CD14-positive monocyte (primary cell): ENCODE measurements at regions not wholly inside any gene's neighbourhood (a gene's known extent, or its start where the extent isn't known, plus 50 kb on each side); places are given as distances from the start of the nearest gene placed in this dataset.

Experiments
- DNase-seq, 3 donors: peaks; one replicate each; pipeline ENCODE4 v3.0.0-alpha.2; 2011 to 2022
- H2AFZ ChIP-seq: 2 replicates; pipeline ENCODE4 v1.6.0; 2012; ENCODE audit warnings: mild to moderate bottlenecking, low read depth, low read length, inconsistent platforms; ENCODE audit not compliant: insufficient read depth, poor library complexity, severe bottlenecking
- H3K27ac ChIP-seq, 2 donors: 1 replicate in 1 of 2; 2 replicates in 1 of 2; pipeline ENCODE4 v1.5.1; 2012 to 2013; ENCODE audit warnings: low read length in 2 of 2, control low read depth in 1 of 2, inconsistent platforms in 1 of 2, low read depth in 1 of 2, mild to moderate bottlenecking in 1 of 2
- H3K27me3 ChIP-seq, 2 donors: one replicate each; pipeline versions ENCODE4 v1.6.0 to v1.6.1; 2011 to 2013; ENCODE audit warnings: low read length in 2 of 2; ENCODE audit not compliant: control insufficient read depth in 2 of 2, insufficient read depth in 2 of 2
- H3K36me3 ChIP-seq, 2 donors: replicated peaks in 1 of 2; 1 replicate in 1 of 2; 2 replicates in 1 of 2; pipeline versions ENCODE4 v1.5.1 to v1.6.1; 2012 to 2013; ENCODE audit warnings: low read length in 2 of 2, control low read depth in 1 of 2, inconsistent platforms in 1 of 2, mild to moderate bottlenecking in 1 of 2; ENCODE audit not compliant: insufficient read depth in 2 of 2, control insufficient read depth in 1 of 2
- H3K4me1 ChIP-seq, 2 donors: 1 replicate in 1 of 2; 2 replicates in 1 of 2; pipeline versions ENCODE4 v1.5.1 to v1.6.1; 2012 to 2013; ENCODE audit warnings: low read length in 2 of 2, control low read depth in 1 of 2, inconsistent platforms in 1 of 2, mild to moderate bottlenecking in 1 of 2, moderate library complexity in 1 of 2; ENCODE audit not compliant: insufficient read depth in 2 of 2, control insufficient read depth in 1 of 2
- H3K4me2 ChIP-seq: replicated peaks from 2 replicates; pipeline ENCODE3; 2012; ENCODE audit warnings: low read length, moderate library complexity, mild to moderate bottlenecking; ENCODE audit not compliant: poor library complexity, severe bottlenecking; ENCODE audit errors: extremely low read depth
- H3K4me3 ChIP-seq, 3 experiments: fragments of 200-600 bp in 1 of 3; sonication (generic) in 1 of 3; replicated peaks in 1 of 3; 1 replicate in 2 of 3; 2 replicates in 1 of 3; pipeline ENCODE4 v1.5.1; 2011 to 2013; ENCODE audit warnings: low read length in 3 of 3, mild to moderate bottlenecking in 3 of 3, control low read depth in 2 of 3, low read depth in 2 of 3, inconsistent platforms in 1 of 3, moderate library complexity in 1 of 3
- H3K79me2 ChIP-seq: 2 replicates; pipeline ENCODE4 v1.6.0; 2012; ENCODE audit warnings: mild to moderate bottlenecking, control low read depth, inconsistent platforms, low read length, moderate library complexity; ENCODE audit not compliant: insufficient read depth
- H3K9ac ChIP-seq: 2 replicates; pipeline ENCODE4 v1.6.0; 2017; ENCODE audit warnings: low read length, mild to moderate bottlenecking; ENCODE audit not compliant: insufficient read depth, poor library complexity, severe bottlenecking
- H3K9me3 ChIP-seq, 2 donors: replicated peaks in 1 of 2; 1 replicate in 1 of 2; 2 replicates in 1 of 2; pipeline versions ENCODE4 v1.5.1 to v1.6.1; 2012 to 2013; ENCODE audit warnings: low read length in 2 of 2, control low read depth in 1 of 2; ENCODE audit not compliant: control insufficient read depth in 1 of 2, insufficient read depth in 1 of 2
- H4K20me1 ChIP-seq: 2 replicates; pipeline ENCODE4 v1.6.0; 2012; ENCODE audit warnings: mild to moderate bottlenecking, low read length, control low read depth, moderate library complexity; ENCODE audit not compliant: insufficient read depth
- H3K27ac Mint-ChIP-seq, 7 donors: one replicate each; pipeline ENCODE4 v1.8.0; 2020; ENCODE audit warnings: mild to moderate bottlenecking in 7 of 7, mixed read lengths in 7 of 7, moderate library complexity in 6 of 7, inconsistent platforms in 2 of 7
- H3K27me3 Mint-ChIP-seq, 3 donors: one replicate each; pipeline ENCODE4 v1.8.0; 2021 to 2022; ENCODE audit warnings: low read depth in 3 of 3, mild to moderate bottlenecking in 3 of 3, mixed read lengths in 3 of 3, moderate library complexity in 3 of 3, inconsistent platforms in 1 of 3
- H3K36me3 Mint-ChIP-seq, 2 donors: one replicate each; pipeline ENCODE4 v1.8.0; 2020; ENCODE audit warnings: mixed read lengths in 2 of 2, inconsistent platforms in 1 of 2, mild to moderate bottlenecking in 1 of 2
- H3K4me1 Mint-ChIP-seq: one replicate; pipeline ENCODE4 v1.8.0; 2020; ENCODE audit warnings: mild to moderate bottlenecking, mixed read lengths
- H3K4me3 Mint-ChIP-seq, 2 donors: one replicate each; pipeline ENCODE4 v1.8.0; 2020; ENCODE audit warnings: mild to moderate bottlenecking in 2 of 2, mixed read lengths in 2 of 2, moderate library complexity in 1 of 2
- H3K9me3 Mint-ChIP-seq, 7 donors: one replicate each; pipeline ENCODE4 v1.8.0; 2020 to 2022; ENCODE audit warnings: mixed read lengths in 7 of 7, mild to moderate bottlenecking in 6 of 7, moderate library complexity in 6 of 7, inconsistent platforms in 2 of 7
- WGBS: methylation state at CpG from one replicate; pipeline ENCODE4 v1.1.5; 2013; ENCODE audit warnings: missing lambda C conversion rate; ENCODE audit not compliant: insufficient coverage; 5-methylcytosine and 5-hydroxymethylcytosine counted together
- intact Hi-C, 2 donors: fragments of 100-400 bp; cut with micrococcal nuclease; formaldehyde crosslinking; loops; one replicate each; pipeline versions ENCODE4 v1.15.0 to v1.15.1; 2023
- TF ChIP-seq, protein P1 (sequence below): fragments of 200-600 bp; IDR thresholded peaks from one replicate; pipeline ENCODE4 v1.8.0; 2022; ENCODE audit warnings: antibody characterized with exemption, mild to moderate bottlenecking

DNA sequence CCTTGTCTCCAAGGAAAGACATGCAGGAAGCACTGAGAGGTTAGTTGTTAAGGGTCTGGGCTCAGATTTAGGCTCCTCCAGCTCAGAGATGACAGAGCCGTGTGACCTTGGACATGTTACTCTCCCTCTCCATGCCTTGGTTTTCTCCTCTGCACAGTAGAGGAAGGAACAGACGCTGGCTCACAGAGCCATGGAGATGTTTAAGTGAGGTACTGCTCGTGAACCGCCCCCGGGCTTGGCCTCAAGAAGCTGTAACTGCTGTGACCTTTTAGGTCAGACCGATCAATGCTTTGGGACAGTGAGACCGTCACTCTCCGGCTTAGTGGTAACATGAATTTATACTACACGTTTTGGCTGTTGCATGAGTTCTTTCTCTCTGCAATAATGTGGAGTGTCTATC, 197.4 kb downstream of the C16orf95 start:
- Mint-ChIP-seq H3K4me3 (no peak overlapping the region), H3K4me1 (no peaks in the 10 kb centered on the region), H3K27me3 (peaks cover 8 to 18% (median 17%) of the 10 kb centered on the region in 3 donors), H3K27ac (no peak overlapping the region), H3K36me3 (no peaks in the 10 kb centered on the region), H3K9me3 (peaks cover 0 to 7% (median 3%) of the 10 kb centered on the region in 7 donors)
- 96% methylated on average over 7 of the region's 9 CpGs for WGBS
- Histone ChIP-seq H3K4me3 (no peak overlapping the region), H3K36me3 (no peaks in the 10 kb centered on the region), H3K4me1 (no peaks in the 10 kb centered on the region), H3K9ac (no peak overlapping the region), H3K27me3 (peaks cover 0 to 18% of the 10 kb centered on the region in 2 donors), H2AFZ (no peak overlapping the region), H3K9me3 (peaks cover 6 to 12% of the 10 kb centered on the region in 2 donors), H3K4me2 (no peak overlapping the region), H3K27ac (no peak overlapping the region), H3K79me2 (no peaks in the 10 kb centered on the region), H4K20me1 (no peaks in the 10 kb centered on the region)
- TF ChIP-seq, protein P1, sequence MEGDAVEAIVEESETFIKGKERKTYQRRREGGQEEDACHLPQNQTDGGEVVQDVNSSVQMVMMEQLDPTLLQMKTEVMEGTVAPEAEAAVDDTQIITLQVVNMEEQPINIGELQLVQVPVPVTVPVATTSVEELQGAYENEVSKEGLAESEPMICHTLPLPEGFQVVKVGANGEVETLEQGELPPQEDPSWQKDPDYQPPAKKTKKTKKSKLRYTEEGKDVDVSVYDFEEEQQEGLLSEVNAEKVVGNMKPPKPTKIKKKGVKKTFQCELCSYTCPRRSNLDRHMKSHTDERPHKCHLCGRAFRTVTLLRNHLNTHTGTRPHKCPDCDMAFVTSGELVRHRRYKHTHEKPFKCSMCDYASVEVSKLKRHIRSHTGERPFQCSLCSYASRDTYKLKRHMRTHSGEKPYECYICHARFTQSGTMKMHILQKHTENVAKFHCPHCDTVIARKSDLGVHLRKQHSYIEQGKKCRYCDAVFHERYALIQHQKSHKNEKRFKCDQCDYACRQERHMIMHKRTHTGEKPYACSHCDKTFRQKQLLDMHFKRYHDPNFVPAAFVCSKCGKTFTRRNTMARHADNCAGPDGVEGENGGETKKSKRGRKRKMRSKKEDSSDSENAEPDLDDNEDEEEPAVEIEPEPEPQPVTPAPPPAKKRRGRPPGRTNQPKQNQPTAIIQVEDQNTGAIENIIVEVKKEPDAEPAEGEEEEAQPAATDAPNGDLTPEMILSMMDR, result no peak
- DNase-seq, result no peak
- intact Hi-C loops, result no loop called here

DNA sequence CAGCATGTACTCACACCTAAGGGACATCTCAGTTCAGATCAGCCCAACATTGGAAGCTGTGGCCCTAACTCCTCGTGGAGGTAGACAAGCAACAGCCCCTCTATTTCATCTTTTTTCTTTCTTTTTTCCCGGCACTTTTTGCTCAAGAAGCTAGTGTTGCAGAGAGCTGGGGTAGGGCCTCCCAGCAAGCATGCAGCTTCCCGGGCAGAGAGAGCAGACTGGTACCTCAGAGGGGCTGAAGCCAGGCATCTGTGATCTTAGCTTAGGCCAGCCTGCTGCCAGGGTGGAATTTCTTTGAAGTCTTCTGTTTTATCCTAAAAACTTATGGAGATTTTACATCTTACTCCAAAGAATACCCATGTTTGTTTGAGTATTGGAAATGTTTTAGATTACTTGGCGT, 195.4 kb downstream of the C16orf95 start:
- no peaks in the 10 kb centered on the region for H3K79me2 ChIP-seq
- H3K4me2 ChIP-seq, result no peak overlapping the region
- Mint-ChIP-seq H3K27me3 (peaks cover 8 to 15% (median 14%) of the 10 kb centered on the region in 3 donors), H3K4me1 (no peaks in the 10 kb centered on the region), H3K36me3 (no peaks in the 10 kb centered on the region), H3K9me3 (peaks cover 0 to 7% (median 3%) of the 10 kb centered on the region in 7 donors), H3K27ac (no peak overlapping the region), H3K4me3 (no peak overlapping the region)
- peaks cover 0 to 18% of the 10 kb centered on the region in 2 donors for H3K27me3 ChIP-seq
- no peak for DNase-seq
- 92% methylated on average over 2 of the region's 4 CpGs for WGBS
- H3K27ac ChIP-seq, result no peak overlapping the region
- intact Hi-C loops, result no loop called here
- H3K4me3 ChIP-seq, result no peak overlapping the region
- peaks cover 6 to 12% of the 10 kb centered on the region in 2 donors for H3K9me3 ChIP-seq
- no peaks in the 10 kb centered on the region for H3K36me3 ChIP-seq
- no peak overlapping the region for H2AFZ ChIP-seq
- no peak overlapping the region for H3K9ac ChIP-seq
- no peaks in the 10 kb centered on the region for H3K4me1 ChIP-seq
- H4K20me1 ChIP-seq, result no peaks in the 10 kb centered on the region
- TF ChIP-seq, protein P1, result no peak
